HepG2 (cell line): ENCODE measurements at regions not wholly inside any gene's neighbourhood (a gene's known extent, or its start where the extent isn't known, plus 50 kb on each side); places are given as distances from the start of the nearest gene placed in this dataset.
"Not testable (repeated sequence)": the region's sequence is repeated elsewhere in the genome, so short reads cannot be mapped to it uniquely, and the experiment has no call there.

Experiments used
- ATAC-seq: fragments of 200-7000 bp; cut with Tn5 transposase; 3 replicates; pipeline ENCODE4 v1.9.1; 2020; ENCODE audit warnings: mild to moderate bottlenecking, moderate library complexity
- BruUV-seq: library from RNA; stranded (reverse); fragments of 400-500 nt; replicated peaks from 2 replicates; lab custom pipeline; 2021; lab: Mats Ljungman, UMichigan
- CTCF ChIA-PET: fragments of 300-600 bp; formaldehyde crosslinking; extraction: SDS; loops from one replicate; lab custom pipeline; 2021; ENCODE audit warnings: low total read pairs, inconsistent platforms, low intra/inter-chr PET ratio; lab: Yijun Ruan, JAX
- POLR2A ChIA-PET: fragments of 350-600 bp; sonication (Branson Sonifier 250); formaldehyde crosslinking; loops from one replicate; lab custom pipeline; 2020; ENCODE audit warnings: antibody characterized with exemption, inconsistent platforms; lab: Yijun Ruan, JAX
- DNase-seq: peaks from one replicate; pipeline ENCODE4 v3.0.0-alpha.2; 2015; ENCODE audit warnings: low spot score
- FAIRE-seq: peaks from 3 replicates; lab custom pipeline; 2011; peaks lifted over from hg19 to GRCh38; lab: Jason Lieb, UNC
- H2AFZ ChIP-seq: one replicate; pipeline ENCODE4 v1.6.1; 2011; ENCODE audit warnings: low read length, inconsistent platforms
- H3K27ac ChIP-seq: fragments of 300-600 bp; 3 replicates; pipeline ENCODE4 v1.8.0; 2011; ENCODE audit warnings: mixed run types, mild to moderate bottlenecking, mixed read lengths, low read length, inconsistent platforms; ENCODE audit not compliant: insufficient read depth; ENCODE audit errors: extremely low read length
- H3K27me3 ChIP-seq, 2 experiments: fragments of 200-600 bp in 1 of 2; 2 replicates in 1 of 2; 3 replicates in 1 of 2; pipeline versions ENCODE4 v1.6.0 to v1.8.0; 2011; ENCODE audit warnings: low read length in 2 of 2, mild to moderate bottlenecking in 2 of 2, moderate library complexity in 2 of 2, inconsistent platforms in 1 of 2; ENCODE audit not compliant: insufficient read depth in 2 of 2, control insufficient read depth in 1 of 2
- H3K36me3 ChIP-seq, 2 experiments: fragments of 200-600 bp in 1 of 2; replicated peaks in 1 of 2; 2 replicates in 1 of 2; 3 replicates in 1 of 2; pipeline versions ENCODE4 v1.5.1 to v1.8.0; 2011; ENCODE audit warnings: low read length in 2 of 2, inconsistent platforms in 1 of 2; ENCODE audit not compliant: insufficient read depth in 2 of 2, control insufficient read depth in 1 of 2
- H3K4me1 ChIP-seq: 2 replicates; pipeline ENCODE4 v1.5.1; 2012; ENCODE audit warnings: low read length, inconsistent platforms; ENCODE audit not compliant: insufficient read depth
- H3K4me2 ChIP-seq: 2 replicates; pipeline ENCODE4 v1.6.0; 2011; ENCODE audit warnings: low read depth, low read length, inconsistent platforms
- H3K4me3 ChIP-seq, 3 experiments: fragments of 200-600 bp in 1 of 3; sonication (generic), shearing (Covaris generic) in 1 of 3; replicated peaks in 1 of 3; 2 replicates each; pipeline ENCODE4 v1.5.1; 2011 to 2016; ENCODE audit warnings: low read length in 3 of 3, inconsistent platforms in 2 of 3, low read depth in 2 of 3, mild to moderate bottlenecking in 2 of 3, control low read depth in 1 of 3, mixed read lengths in 1 of 3; ENCODE audit not compliant: insufficient read depth in 1 of 3
- H3K79me2 ChIP-seq: one replicate; pipeline ENCODE4 v1.6.1; 2011; ENCODE audit warnings: low read length, inconsistent platforms; ENCODE audit not compliant: insufficient read depth
- H3K9ac ChIP-seq: 2 replicates; pipeline ENCODE4 v1.6.0; 2011; ENCODE audit warnings: mild to moderate bottlenecking, low read depth, low read length, inconsistent platforms; ENCODE audit not compliant: insufficient read depth
- H3K9me3 ChIP-seq: 2 replicates; pipeline ENCODE4 v1.5.1; 2012; ENCODE audit warnings: mild to moderate bottlenecking, low read length
- H4K20me1 ChIP-seq: 2 replicates; pipeline ENCODE4 v1.6.0; 2011; ENCODE audit warnings: inconsistent platforms, mild to moderate bottlenecking, low read length, moderate library complexity; ENCODE audit not compliant: insufficient read depth
- WGBS: methylation state at CpG from one replicate; pipeline ENCODE4 v1.1.6; 2017; ENCODE audit warnings: low lambda C conversion rate; 5-methylcytosine and 5-hydroxymethylcytosine counted together
- in situ Hi-C: cut with HindIII; loops from 2 replicates; pipeline ENCODE4 v1.10.0; 2017; ENCODE audit warnings: low pct_unique_long_range_greater_than_20kb; ENCODE audit not compliant: extremely low pct_ligation_motif_present
- intact Hi-C: fragments of 100-400 bp; cut with micrococcal nuclease; formaldehyde crosslinking; loops from one replicate; pipeline ENCODE4 v1.10.0; 2022; ENCODE audit not compliant: unreplicated experiment

DNA sequence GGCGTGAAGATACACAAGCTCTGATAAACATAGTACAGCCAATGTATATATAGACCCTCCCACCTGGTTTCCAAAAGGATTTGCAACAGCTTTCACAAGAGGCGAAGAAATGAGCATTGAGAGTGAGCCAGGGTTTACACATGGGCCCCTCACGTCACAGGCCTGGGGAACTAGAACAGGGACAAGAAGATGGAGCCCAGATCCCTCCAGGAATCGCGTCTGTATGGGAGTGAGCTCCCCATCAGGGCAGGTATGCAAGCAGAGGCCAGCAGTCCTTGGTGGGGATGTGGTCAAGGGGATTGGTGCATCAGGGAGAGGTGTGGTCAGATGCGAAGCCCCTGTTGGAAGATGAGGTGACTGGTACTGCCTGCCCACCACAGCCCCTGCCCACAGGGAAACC, 75.9 kb downstream of the KCNJ18 start:
- H3K27me3 ChIP-seq, H3K4me3 ChIP-seq, H3K36me3 ChIP-seq, H2AFZ ChIP-seq, intact Hi-C loops, H3K4me1 ChIP-seq, DNase-seq, H3K27ac ChIP-seq, CTCF ChIA-PET, FAIRE-seq, H3K9me3 ChIP-seq, H3K4me2 ChIP-seq, H4K20me1 ChIP-seq, BruUV-seq, H3K9ac ChIP-seq, H3K79me2 ChIP-seq, ATAC-seq, POLR2A ChIA-PET: not testable (repeated sequence)
- in situ Hi-C loops, result loop anchor here (25.0 kb wide), 1 partner anchor 456 kb away; no protein-coding TSS in a partner anchor
- WGBS, result 7% methylated on average over 6 of the region's 6 CpGs

DNA sequence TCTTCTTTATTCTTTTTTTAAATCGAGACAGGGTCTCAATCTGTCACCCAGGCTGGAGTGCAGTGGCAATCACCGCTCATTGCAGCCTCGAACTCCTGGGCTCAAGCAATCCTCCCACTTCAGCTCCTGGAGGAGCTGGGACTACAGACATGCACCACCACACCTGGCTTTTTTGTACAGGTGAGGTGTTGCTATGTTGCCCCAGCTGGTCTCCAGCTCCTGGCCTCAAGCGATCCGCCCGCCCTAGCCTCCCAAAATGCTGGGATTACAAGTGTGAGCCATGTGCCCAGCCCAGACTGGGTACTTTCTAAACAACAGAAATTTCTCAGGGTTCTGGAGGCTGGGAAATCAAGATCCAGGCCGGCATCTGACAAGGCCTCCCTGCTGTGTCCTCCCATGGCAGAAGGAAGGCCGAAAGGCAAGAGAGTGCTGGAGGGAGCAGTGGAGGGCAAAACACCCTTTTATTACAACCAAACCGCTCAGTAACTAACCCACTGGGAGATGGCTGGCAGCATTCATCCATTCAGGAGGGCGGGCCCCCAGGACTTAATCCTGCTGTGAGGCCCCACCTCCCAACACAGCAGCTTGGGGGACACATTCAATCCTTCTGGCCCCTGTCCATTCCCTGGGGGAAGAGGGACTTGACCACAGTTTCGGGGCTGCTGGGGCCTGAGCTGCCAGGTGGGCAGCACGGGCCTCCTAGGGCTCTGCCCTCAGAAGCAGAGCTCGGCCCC, 76.6 kb downstream of the KCNJ18 start:
- H3K27ac ChIP-seq, FAIRE-seq, H3K36me3 ChIP-seq, H4K20me1 ChIP-seq, BruUV-seq, H3K4me2 ChIP-seq, H3K4me1 ChIP-seq, H3K9ac ChIP-seq, H3K9me3 ChIP-seq, intact Hi-C loops, CTCF ChIA-PET, H3K79me2 ChIP-seq, DNase-seq, POLR2A ChIA-PET, H2AFZ ChIP-seq, H3K4me3 ChIP-seq, H3K27me3 ChIP-seq, ATAC-seq: not testable (repeated sequence)
- 25% methylated on average over 13 of the region's 13 CpGs for WGBS
- in situ Hi-C loops, result loop anchor here (25.0 kb wide), 1 partner anchor 457 kb away; no protein-coding TSS in a partner anchor

DNA sequence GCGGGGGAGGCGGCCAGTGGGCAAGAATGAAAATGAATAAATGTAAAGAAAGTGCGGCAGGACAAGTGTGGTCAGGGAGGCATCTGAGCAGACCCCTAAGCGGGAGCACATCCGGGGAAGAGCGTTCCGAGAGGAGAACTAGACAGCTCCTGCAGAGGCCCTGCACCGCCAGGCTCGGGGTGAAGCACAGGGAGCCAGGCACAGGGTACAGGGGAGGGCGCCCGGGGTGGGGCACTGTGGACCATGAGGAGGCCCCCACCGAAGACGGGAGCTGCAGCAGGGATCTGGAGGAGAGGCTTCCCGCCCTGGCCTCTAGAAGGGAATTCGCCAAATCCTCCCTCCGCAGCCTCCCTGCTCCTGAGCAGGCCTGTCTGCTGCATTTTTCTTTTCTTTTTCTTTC, 77.5 kb downstream of the KCNJ18 start:
- H3K27me3 ChIP-seq, H3K27ac ChIP-seq, POLR2A ChIA-PET, H3K36me3 ChIP-seq, H3K9ac ChIP-seq, H2AFZ ChIP-seq, H3K4me2 ChIP-seq, DNase-seq, H3K4me3 ChIP-seq, BruUV-seq, H3K9me3 ChIP-seq, ATAC-seq, H3K4me1 ChIP-seq, H4K20me1 ChIP-seq, FAIRE-seq, CTCF ChIA-PET, H3K79me2 ChIP-seq, intact Hi-C loops: not testable (repeated sequence)
- WGBS, result 62% methylated on average over 14 of the region's 16 CpGs
- in situ Hi-C loops, result loop anchor here (25.0 kb wide), 1 partner anchor 457 kb away; no protein-coding TSS in a partner anchor

DNA sequence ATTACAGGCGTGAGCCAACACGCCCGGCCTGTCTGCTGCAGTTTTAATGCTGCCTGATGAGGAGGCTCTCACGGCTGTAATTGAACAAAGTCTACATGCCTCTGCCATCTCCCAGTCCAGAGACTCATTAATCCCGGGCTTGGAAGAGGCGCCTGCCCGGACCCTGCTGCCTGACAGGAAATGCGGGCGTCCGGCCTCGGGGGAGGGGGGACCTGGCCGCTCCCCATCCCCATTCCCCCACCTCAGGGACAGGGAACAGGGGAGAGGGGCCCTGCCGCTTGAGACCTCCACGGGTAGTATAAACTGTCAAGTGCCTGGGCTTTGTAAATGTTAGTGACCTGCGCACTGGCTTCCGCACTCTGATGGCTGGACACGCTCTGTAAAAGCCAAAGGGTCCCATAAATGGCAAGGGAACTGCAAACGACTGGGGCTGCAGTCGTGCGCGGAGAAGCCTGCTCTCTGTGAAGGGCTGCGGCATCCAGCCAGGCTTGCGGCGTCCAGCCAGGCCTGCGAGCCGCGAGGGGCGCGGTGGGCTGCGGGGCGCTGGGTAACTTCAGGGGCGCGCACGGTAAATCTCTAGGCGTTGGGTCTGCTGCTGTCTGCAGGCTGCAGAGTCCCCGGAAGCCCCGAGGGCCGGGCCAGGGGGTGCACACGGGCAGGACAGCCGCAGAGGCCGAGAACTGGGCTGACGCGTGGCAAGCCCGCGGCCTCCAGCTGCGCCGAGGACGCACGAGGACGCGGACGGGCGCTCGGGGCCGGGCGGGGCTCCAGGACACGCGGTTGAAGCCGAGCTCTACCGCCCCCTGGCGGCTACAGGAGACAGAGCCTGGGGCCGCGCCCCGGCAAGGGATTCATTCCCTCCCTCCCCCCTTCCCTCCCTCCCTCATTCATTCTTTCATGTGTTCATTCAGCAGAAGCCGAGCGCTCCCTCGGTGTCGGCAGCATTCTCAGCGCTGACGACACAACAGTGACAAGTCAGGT, 78.4 kb downstream of the KCNJ18 start:
- intact Hi-C loops, H3K9me3 ChIP-seq, H3K9ac ChIP-seq, H3K27me3 ChIP-seq, H3K4me1 ChIP-seq, POLR2A ChIA-PET, H3K27ac ChIP-seq, H2AFZ ChIP-seq, H3K4me3 ChIP-seq, H4K20me1 ChIP-seq, CTCF ChIA-PET, H3K36me3 ChIP-seq, H3K4me2 ChIP-seq, FAIRE-seq, BruUV-seq, DNase-seq, H3K79me2 ChIP-seq: not testable (repeated sequence)
- WGBS, result 67% methylated on average over 11 of the region's 70 CpGs
- in situ Hi-C loops, result loop anchor here (25.0 kb wide), 1 partner anchor 458 kb away; no protein-coding TSS in a partner anchor
- ATAC-seq, result peak; percentile 83
